OCI-LY7 (cell line): ENCODE measurements at regions not wholly inside any gene's neighbourhood (a gene's known extent, or its start where the extent isn't known, plus 50 kb on each side); places are given as distances from the start of the nearest gene placed in this dataset.

Source experiments
- CTCF ChIP-seq: fragments of 200-600 bp; sonication (generic); conservative IDR thresholded peaks from 2 replicates; pipeline ENCODE4 v1.5.1; 2014; ENCODE audit warnings: mild to moderate bottlenecking, antibody characterized with exemption, low read length, moderate library complexity, mixed read lengths
- EZH2phosphoT487 ChIP-seq: fragments of 200-600 bp; sonication (generic); IDR thresholded peaks from 2 replicates; pipeline ENCODE4 v1.6.1; 2018; ENCODE audit warnings: low read depth, borderline replicate concordance, mild to moderate bottlenecking, mixed run types, antibody characterized with exemption, low read length, moderate library complexity, mixed read lengths

DNA sequence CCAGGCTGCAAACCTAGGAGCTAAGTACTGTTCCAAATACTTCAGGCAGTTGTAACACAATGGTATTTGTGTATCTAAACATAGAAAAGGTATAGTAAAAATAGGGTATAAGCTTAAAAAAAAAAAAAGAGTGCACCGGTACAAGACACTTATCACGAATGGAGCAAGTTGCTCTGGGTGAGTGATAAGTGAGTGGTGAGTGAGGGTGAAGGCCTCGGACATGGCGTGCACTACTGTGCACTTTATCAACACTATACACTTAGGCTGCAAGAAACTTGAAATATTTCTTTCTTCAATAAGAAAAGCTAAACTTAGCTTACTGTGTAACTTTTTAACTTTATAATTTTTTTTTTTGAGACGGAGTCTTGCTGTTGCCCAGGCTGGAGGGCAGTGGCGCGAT lies 159.5 kb upstream of the PDE10A start:
- TF ChIP-seq CTCF (no peak), EZH2phosphoT487 (no peak)
